Mucosa of descending colon (tissue), 3 donors: ENCODE measurements at regions not wholly inside any gene's neighbourhood (a gene's known extent, or its start where the extent isn't known, plus 50 kb on each side); places are given as distances from the start of the nearest gene placed in this dataset.

Experiments
- ATAC-seq: fragments of 200-7000 bp; cut with Tn5 transposase; one replicate; pipeline ENCODE4 v1.9.1; 2020; ENCODE audit warnings: mild to moderate bottlenecking, moderate library complexity
- DNase-seq, 3 donors: peaks; one replicate each; pipeline ENCODE4 v3.0.0-alpha.2; 2020
- H3K36me3 ChIP-seq: fragments of 200-600 bp; one replicate; pipeline ENCODE4 v1.8.0; 2021; ENCODE audit warnings: low read depth, mild to moderate bottlenecking
- H3K4me1 ChIP-seq: fragments of 200-600 bp; one replicate; pipeline ENCODE4 v1.8.0; 2021; ENCODE audit warnings: low read depth, mild to moderate bottlenecking
- H3K4me3 ChIP-seq: fragments of 200-600 bp; one replicate; pipeline ENCODE4 v1.8.0; 2021; ENCODE audit warnings: mild to moderate bottlenecking
- H3K9me3 ChIP-seq: fragments of 200-600 bp; one replicate; pipeline ENCODE4 v1.8.0; 2021; ENCODE audit warnings: mild to moderate bottlenecking
- CTCF ChIP-seq: fragments of 200-600 bp; IDR thresholded peaks from one replicate; pipeline ENCODE4 v1.8.0; 2022; ENCODE audit warnings: antibody characterized with exemption, mild to moderate bottlenecking
- intact Hi-C, 2 donors: fragments of 100-400 bp; cut with DNase I in 1 of 2; cut with micrococcal nuclease in 1 of 2; formaldehyde crosslinking; loops; one replicate each; pipeline versions ENCODE4 v1.11.0 to v1.11.1; 2022; cut with DNase I, micrococcal nuclease
- donor health status: DM: no; HTN: no; CAD: no; lungs with moderate emphysema.
- donor health status: DM: no; HTN: no; CAD: no.
- donor health status: DM: no; HTN: yes; CAD: no.

GRCh38 chr2:196224756-196225155 is 53.4 kb upstream of the STK17B start:
- DNase-seq (no peak), ATAC-seq (no peak)
- Histone ChIP-seq H3K36me3 (no peaks in the 10 kb centered on the region), H3K4me3 (no peak overlapping the region), H3K9me3 (no peaks in the 10 kb centered on the region), H3K4me1 (no peaks in the 10 kb centered on the region)
- intact Hi-C loops, result no loop called here
- TF ChIP-seq CTCF, result no peak

GRCh38 chr2:196225213-196225612 is 53.8 kb upstream of the STK17B start:
- intact Hi-C loops, result no loop called here
- H3K9me3 ChIP-seq, result no peaks in the 10 kb centered on the region
- no peaks in the 10 kb centered on the region for H3K4me1 ChIP-seq
- no peak overlapping the region for H3K4me3 ChIP-seq
- ATAC-seq (no peak), DNase-seq (no peak)
- no peak for TF ChIP-seq CTCF
- no peaks in the 10 kb centered on the region for H3K36me3 ChIP-seq

GRCh38 chr2:196226058-196226706 is 54.8 kb upstream of the STK17B start:
- no peaks in the 10 kb centered on the region for H3K36me3 ChIP-seq
- H3K4me1 ChIP-seq, result no peaks in the 10 kb centered on the region
- TF ChIP-seq CTCF, result no peak
- intact Hi-C loops, result no loop called here
- H3K4me3 ChIP-seq, result no peak overlapping the region
- no peak for DNase-seq
- H3K9me3 ChIP-seq, result no peaks in the 10 kb centered on the region
- no peak for ATAC-seq

GRCh38 chr2:196226707-196227065 is 55.3 kb upstream of the STK17B start:
- ATAC-seq, result no peak
- no peak for DNase-seq
- H3K4me1 ChIP-seq, result no peaks in the 10 kb centered on the region
- no peaks in the 10 kb centered on the region for H3K36me3 ChIP-seq
- no peaks in the 10 kb centered on the region for H3K9me3 ChIP-seq
- no peak for TF ChIP-seq CTCF
- H3K4me3 ChIP-seq, result no peak overlapping the region
- intact Hi-C loops, result no loop called here

- TF ChIP-seq CTCF, result no peak
- intact Hi-C loops, result no loop called here
- DNase-seq, result no peak
- no peak for ATAC-seq
- Histone ChIP-seq H3K36me3 (no peaks in the 10 kb centered on the region), H3K4me3 (no peak overlapping the region), H3K9me3 (no peaks in the 10 kb centered on the region), H3K4me1 (peaks cover 14% of the 10 kb centered on the region)
Observed at GRCh38 chr2:196229013-196229412, 57.6 kb upstream of the STK17B start.
